Ishikawa (cell line): ENCODE measurements at regions not wholly inside any gene's neighbourhood (a gene's known extent, or its start where the extent isn't known, plus 50 kb on each side); places are given as distances from the start of the nearest gene placed in this dataset.

Source experiments
- CEBPB ChIP-seq: IDR thresholded peaks from 2 replicates; pipeline ENCODE4 v1.6.1; 2012
- CREB1 ChIP-seq: IDR thresholded peaks from 2 replicates; pipeline ENCODE4 v1.6.1; 2012; ENCODE audit warnings: low read depth
- EGR1 ChIP-seq: IDR thresholded peaks from 2 replicates; pipeline ENCODE4 v1.6.1; 2012
- EP300 ChIP-seq: IDR thresholded peaks from 2 replicates; pipeline ENCODE4 v1.6.1; 2012; ENCODE audit warnings: borderline replicate concordance
- FOXM1 ChIP-seq: IDR thresholded peaks from 2 replicates; pipeline ENCODE4 v1.6.1; 2012; ENCODE audit warnings: low read depth, borderline replicate concordance
- MAX ChIP-seq: IDR thresholded peaks from 2 replicates; pipeline ENCODE4 v1.6.1; 2012
- NFIC ChIP-seq: IDR thresholded peaks from 2 replicates; pipeline ENCODE4 v1.6.1; 2012
- RAD21 ChIP-seq: IDR thresholded peaks from 2 replicates; pipeline ENCODE4 v1.6.1; 2012; ENCODE audit warnings: low read depth
- REST ChIP-seq: IDR thresholded peaks from 2 replicates; pipeline ENCODE4 v1.6.1; 2012; ENCODE audit warnings: low read depth, mild to moderate bottlenecking
- TAF1 ChIP-seq: IDR thresholded peaks from 2 replicates; pipeline ENCODE4 v1.6.1; 2012; ENCODE audit warnings: low read depth, mild to moderate bottlenecking
- TCF12 ChIP-seq: IDR thresholded peaks from 2 replicates; pipeline ENCODE4 v1.6.1; 2012; ENCODE audit warnings: low read depth
- TEAD4 ChIP-seq: IDR thresholded peaks from 2 replicates; pipeline ENCODE4 v1.6.1; 2012
- USF1 ChIP-seq: IDR thresholded peaks from 2 replicates; pipeline ENCODE4 v1.6.1; 2012
- YY1 ChIP-seq: IDR thresholded peaks from 2 replicates; pipeline ENCODE4 v1.6.1; 2012; ENCODE audit warnings: low read depth
- ZBTB7A ChIP-seq: IDR thresholded peaks from 2 replicates; pipeline ENCODE4 v1.6.1; 2012; ENCODE audit warnings: low read depth

DNA sequence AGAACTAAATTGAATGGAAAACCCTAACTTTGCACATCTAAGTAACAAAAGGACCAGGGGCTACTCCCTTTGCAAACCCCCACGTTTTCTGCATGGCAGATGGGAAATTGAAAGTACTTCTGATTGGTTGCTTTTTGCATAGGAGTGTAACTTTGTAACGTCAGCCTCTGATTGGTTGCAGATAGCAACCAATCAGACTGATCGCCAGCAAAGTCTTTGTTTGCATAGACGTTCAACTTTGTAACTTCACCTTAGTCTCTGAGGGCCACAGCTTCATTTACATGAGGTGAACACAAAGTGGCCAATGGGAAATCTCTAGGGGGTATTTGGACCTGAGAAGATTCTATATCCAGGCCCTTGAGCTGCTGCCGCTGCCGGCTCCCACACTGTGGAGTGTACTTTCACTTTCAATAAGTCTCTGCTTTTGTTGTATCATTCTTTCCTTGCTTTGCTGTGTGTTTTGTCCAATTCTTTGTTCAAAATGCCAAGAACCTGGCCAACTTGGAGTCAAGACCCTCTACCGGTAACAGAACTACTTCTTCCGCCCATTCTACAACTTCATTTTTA lies 102.5 kb upstream of the PRICKLE1 start:
- TF ChIP-seq USF1, result no peak
- no peak for TF ChIP-seq TEAD4
- TF ChIP-seq EGR1, result no peak
- TF ChIP-seq ZBTB7A, result no peak
- no peak for TF ChIP-seq MAX
- TF ChIP-seq FOXM1, result no peak
- no peak for TF ChIP-seq RAD21
- no peak for TF ChIP-seq CREB1
- no peak for TF ChIP-seq NFIC
- TF ChIP-seq REST, result no peak
- no peak for TF ChIP-seq YY1
- TF ChIP-seq TAF1, result no peak
- TF ChIP-seq EP300, result no peak
- TF ChIP-seq TCF12, result no peak

- TF ChIP-seq NFIC (no peak), REST (no peak), RAD21 (no peak), CREB1 (no peak), EP300 (no peak)
Measured at GRCh38 chr12:42690264-42690663, 100.7 kb upstream of the PRICKLE1 start.

- TF ChIP-seq ZBTB7A (no peak), CEBPB (no peak), RAD21 (no peak), REST (no peak), MAX (no peak), TEAD4 (no peak), CREB1 (no peak), EP300 (no peak), TAF1 (no peak), USF1 (no peak), FOXM1 (no peak), EGR1 (no peak), YY1 (no peak), NFIC (no peak), TCF12 (no peak)
Measured at GRCh38 chr12:42689699-42690098, 100.2 kb upstream of the PRICKLE1 start.

DNA sequence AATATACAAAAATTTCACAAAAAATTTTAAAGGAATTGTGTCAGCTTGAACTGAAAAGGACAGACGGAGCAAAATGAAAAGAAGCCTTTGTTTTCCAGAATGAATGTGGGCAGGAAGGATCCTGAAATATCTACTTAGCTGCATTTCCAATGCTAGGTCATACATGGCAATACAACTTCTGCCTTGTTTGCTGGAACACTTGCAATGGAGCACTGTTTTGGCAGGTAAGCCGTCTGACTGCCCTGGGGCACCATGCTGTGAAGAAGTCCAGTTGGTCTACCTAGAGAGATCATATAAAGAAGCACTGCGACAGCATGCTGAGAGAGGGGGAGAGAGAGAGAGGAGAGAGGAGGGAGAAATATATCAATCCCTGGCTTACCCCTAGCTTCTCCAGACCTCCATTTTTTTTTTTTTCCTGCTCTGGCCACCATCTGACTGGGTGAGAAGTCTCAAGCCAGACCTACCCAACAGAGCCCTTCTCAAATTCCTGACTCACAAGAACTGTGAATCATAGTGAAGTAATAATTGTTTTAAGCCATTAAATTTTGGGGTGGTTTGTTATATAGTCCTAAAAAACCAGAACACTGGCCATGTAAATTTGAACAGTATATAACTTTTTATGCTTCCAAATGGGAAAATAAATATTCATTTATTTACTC lies 97.1 kb upstream of the PRICKLE1 start:
- TF ChIP-seq REST, result no peak
- TF ChIP-seq FOXM1, result no peak
- no peak for TF ChIP-seq YY1
- no peak for TF ChIP-seq EGR1
- TF ChIP-seq TAF1, result no peak
- TF ChIP-seq RAD21, result no peak
- TF ChIP-seq USF1, result no peak
- TF ChIP-seq TEAD4, result no peak
- no peak for TF ChIP-seq NFIC
- no peak for TF ChIP-seq EP300
- TF ChIP-seq TCF12, result no peak
- no peak for TF ChIP-seq CREB1
- no peak for TF ChIP-seq CEBPB
